Activated CD4-positive, alpha-beta T cell treated with anti-CD3 and anti-CD28 coated beads for 24 hours (primary cell): ENCODE measurements at regions not wholly inside any gene's neighbourhood (a gene's known extent, or its start where the extent isn't known, plus 50 kb on each side); places are given as distances from the start of the nearest gene placed in this dataset.

ENCODE experiments used
- DNase-seq, 2 donors: peaks; one replicate each; pipeline ENCODE4 v3.0.0-alpha.2; 2020; ENCODE audit warnings: low read depth in 2 of 2

DNA sequence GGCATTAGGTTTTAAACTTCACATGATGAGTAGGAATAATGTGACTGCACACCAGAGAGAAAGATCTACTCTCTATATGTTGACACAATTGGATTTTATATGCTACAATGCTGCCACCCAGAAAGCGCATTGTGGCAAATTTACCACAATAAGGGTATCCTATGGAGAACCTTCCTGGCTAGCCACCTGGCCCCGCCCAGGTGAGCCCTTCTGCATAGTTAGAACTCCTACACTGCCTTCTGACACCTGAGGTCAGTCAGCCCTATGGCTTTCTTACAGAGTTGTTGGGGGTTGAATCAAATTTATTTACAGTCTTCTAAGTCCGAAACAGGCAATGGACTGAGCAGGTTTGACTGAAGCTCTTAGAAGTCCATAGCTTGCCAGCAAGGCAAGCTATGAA, 153.8 kb upstream of the S100G start:
- DNase-seq, result no peak

DNA sequence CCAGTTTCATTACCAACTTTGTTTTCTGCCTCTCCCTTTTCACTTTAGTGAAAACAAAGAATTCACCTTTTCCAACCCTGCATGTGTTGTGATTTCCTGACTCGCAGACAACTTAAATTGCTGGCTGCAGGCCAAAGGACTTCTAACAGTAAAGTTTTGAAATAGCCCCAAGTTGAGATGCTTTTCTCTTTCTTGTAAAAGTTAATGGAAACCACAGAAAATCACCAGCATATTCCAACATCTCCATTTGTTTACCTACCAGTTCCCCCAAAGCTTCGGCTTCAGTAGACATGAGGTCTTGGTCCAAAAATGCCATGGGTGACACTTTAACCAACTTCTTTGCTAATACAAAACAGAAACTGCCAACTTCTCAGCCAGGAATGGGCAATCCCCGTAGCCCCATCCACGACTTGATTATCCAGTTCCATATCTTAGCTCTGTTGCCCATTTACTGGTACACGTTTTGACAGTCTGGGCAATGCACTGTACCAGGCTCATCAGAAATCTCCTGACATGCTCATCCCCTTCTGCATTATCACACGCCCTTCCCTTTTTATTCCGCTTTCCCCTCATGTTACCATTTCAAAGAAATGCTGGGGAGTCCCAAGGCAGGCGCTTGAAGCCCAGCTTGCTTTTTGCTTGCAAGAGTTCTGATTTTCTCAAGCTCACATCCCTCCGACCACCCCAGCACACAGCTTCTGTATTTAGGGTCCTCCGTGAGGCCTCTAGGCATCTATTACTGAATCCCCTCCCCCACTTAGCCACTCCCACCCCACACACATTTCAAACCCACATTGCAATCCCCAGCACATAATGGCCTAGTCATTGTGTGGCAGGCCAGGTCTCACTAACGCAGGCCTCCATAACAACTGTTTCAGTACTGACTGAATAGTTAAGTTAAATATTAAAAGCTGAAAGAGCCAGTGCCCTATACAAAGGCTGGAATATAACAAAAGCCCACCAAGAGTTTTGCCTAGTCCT, 137.9 kb upstream of the S100G start:
- no peak for DNase-seq

DNA sequence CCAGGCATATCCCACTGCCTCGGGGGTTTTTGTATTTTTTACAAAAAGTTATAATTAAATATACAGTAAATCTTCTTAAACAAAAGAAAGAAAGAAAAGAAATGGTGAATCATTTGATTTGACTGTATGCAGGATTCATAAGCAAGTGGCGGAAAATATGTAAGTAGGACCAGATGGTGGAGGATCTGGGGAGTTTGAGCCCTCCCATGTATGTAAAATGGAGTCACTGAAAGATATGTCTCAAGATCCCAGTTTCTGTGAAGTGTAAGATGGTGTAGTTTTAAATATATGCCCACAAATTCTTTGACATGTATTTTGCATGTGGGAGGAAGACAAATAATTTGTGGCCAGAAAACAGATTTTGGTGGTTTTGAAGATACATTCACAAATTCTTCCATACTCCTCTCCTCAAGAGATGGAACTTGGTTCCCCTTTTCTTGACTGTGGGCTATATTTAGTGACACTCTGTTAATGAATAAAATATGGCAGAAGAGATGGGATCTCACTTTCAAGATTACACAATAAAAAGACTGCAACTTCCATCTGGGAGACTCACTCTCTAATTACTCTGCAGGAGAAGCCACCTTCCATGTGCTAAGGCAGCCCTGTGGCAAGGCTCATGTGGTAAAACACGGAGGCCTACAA, 133.6 kb upstream of the S100G start:
- DNase-seq, result no peak

DNA sequence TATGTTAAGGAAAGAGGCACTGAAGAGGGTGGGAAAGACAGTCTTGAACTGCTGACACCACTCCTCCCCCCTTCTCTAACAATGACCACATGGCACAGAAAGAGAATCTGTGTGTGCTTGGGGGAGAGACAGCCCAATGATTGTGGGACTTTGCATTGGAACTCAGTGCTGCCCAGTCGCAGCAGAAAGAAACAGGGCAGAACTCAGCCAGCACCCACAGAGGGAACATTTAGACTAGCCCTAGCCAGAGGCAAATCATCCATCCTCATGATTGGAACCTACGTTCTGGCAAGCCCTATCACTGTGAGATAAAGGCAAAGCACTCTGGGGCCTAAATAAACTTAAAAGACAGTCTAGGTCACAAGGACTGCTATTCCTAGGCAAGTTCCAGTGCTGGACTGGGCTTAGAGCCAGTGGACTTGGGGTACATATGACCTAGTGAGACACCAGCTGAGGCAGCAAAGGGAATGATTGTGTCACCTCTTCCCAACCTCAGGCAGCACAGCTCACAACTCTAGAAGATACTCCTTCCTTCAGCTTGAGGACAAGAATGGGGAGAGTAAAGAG, 132.8 kb upstream of the S100G start:
- DNase-seq, result no peak

DNA sequence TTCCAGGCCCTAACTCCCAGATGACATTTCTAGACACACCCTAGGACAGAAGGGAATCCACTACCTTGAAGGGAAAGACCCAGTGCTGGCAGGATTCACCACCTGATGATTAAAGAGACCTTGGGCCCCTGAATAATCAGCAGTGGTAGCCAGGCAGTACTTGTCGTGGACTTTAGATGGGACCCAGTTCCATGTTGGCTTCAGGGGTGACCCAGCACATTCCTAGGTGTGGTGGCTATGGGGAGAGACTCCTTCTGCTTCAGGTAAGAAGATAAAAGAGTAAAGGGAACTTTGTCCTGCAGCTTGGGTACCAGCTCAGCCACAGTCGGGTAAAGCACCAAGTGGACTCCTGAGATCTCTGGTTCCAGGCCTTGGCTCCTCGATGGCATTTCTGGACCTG, 131.8 kb upstream of the S100G start:
- DNase-seq, result no peak

DNA sequence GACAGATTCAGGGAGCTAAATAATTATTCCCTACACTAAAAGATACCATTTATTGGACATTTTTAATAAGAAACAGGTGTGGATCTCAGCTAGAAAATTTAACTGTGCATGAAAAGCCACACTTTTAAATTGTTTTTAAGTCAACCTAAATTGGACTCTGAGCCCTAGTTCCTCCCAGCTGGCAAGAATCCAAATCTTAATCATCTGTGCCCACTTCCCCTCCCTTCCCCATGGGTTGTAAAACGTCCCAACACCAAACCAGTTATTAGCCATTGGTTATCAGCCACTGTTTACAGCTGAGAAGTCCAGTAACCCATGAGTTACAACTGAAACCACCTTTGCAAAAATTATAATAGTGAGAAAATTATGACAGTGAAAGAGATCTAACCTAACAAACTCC, 125.6 kb upstream of the S100G start:
- DNase-seq, result no peak

DNA sequence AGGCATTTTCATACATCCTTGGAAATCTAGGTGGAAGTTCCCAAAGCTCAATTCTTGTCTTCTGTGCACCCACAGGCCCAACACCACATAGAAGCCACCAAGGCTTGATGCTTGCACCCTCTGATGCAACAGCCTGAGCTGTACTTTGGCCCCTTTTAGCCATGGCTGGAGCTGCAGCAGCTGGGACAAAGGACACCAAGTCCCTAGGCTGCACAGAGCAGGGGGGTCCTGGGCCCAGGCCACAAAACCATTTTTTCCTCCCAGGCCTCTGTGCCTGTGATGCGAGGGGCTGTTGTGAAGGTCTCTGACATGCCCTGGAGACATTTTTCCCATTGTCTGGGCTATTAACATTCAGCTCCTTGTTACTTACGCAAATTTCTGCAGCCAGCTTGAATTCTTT, 124.0 kb upstream of the S100G start:
- DNase-seq, result no peak

DNA sequence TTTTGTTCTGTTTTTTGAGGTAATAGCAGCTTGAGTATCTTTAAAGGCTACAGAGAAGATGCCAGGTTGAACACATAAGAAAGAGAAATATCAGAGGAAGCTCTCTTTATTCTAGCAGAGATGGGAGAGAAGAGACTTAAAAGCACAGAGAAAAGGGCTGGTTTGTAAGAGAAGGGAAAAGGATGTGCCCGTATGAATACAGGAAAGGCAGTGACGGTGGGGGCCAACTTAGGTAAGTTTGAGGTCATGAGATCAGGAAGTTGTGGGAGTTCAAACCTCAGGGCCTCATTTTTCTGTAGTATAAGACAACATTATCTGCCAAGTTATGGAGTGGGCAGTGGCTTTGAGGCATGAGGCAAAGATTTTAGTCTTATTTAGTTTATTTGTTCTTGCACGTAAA, 121.3 kb upstream of the S100G start:
- DNase-seq, result peak; percentile 1 to 7
